Stimulated activated CD8-positive, alpha-beta memory T cell treated with anti-CD3 and anti-CD28 coated beads, Interleukin-15, amount 100 ng/mL, for 4 hours (primary cell): ENCODE measurements at regions not wholly inside any gene's neighbourhood (a gene's known extent, or its start where the extent isn't known, plus 50 kb on each side); places are given as distances from the start of the nearest gene placed in this dataset.
"Not testable (repeated sequence)": the region's sequence is repeated elsewhere in the genome, so short reads cannot be mapped to it uniquely, and the experiment has no call there.

ENCODE experiments used
- DNase-seq, 2 donors: peaks; one replicate each; pipeline ENCODE4 v3.0.0-alpha.2; 2020; ENCODE audit warnings: low read depth in 2 of 2

DNA sequence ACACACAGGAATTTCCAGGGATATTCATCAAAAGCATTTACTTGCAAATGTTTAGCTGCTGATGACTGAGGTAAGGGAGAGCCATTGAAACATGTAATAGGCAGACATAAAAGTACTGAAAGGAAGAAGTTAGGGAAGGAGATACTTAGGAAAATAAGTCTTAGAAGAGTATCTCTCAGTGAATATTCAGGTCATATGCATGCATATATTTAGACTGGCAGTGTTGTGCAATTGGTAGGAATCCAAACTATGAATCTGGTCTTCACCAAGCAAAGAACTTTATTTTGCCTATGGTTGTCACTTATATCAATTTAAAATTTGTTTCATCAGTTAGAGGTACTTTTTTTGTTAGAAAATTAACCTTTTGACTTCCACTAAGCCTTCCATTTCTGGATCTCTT lies 1490.7 kb downstream of the SUCLG1 start:
- DNase-seq: no peak

DNA sequence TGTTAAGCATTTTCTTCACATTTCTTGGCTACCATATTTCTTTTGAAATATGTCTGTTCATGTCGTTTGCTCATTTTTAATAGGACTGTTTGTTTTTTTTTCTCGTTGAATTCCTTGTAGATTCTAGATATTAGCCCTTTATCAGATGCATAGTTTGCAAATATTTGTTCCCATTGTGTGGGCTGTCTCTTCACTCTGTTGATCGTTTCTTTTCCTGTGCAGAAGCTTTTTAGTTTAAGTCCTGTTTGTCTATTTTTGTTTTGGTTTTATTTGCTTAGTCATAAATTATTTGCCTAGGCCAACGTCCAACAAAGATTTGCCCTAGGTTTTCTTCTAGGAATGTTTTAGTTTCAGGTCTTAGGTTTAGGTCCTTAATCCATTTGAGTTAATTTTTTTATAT lies 1494.7 kb downstream of the SUCLG1 start:
- no peak for DNase-seq

DNA sequence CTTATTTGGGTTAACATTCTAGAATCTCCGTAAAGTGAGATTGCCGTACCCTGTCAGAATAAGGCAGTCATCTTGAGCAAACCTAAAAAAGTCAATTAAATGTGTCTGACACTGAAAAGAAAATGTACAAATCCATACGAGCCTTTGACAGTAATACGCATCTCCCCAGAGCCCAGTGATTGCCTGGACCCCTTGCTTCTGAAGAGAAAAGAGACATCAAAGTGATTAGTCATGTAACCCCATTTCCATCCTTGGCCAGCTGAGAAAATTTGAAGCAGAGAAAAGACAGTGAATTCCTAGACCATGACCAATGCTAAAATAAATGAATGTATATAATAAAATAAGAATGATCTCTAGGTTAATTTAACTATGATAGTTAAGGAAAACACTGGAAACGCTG lies 1499.4 kb downstream of the SUCLG1 start:
- no peak for DNase-seq

DNA sequence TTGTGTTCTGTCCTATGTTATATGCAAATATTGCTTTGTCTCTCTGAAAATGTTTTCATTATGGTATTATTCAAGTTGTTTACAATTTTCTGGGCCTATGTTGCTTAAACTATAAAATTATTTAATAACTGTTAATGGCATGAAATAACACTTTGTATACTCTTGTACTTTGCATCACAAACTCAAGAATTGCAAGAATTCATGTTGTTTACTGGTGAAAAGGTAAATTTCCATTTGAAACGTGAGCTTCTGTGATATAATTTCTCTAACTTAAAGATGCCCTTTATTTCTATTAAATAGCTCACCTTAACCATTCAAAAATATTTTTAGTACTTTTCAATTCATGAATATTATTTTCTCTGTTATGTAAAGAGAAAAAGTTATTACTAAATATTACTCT lies 1504.2 kb downstream of the SUCLG1 start:
- no peak for DNase-seq

DNA sequence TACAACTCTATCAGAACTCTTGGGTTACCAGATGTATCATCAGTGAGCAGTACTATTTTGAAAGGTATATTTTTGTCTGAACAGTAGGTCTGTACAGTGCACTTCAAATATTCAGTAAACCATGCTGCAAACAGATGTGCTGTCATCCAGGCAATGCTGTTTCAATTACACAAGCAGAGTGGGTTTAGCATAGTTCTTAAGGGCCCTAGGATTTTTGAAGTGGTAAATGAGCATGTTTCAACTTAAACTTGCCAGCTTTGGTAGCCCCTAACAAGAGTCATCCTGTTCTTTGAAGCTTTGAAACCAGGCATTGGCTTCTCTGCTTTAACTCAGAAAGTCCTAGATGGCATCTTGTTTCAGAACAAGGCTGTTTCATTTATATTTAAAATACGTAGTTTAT lies 1519.9 kb downstream of the SUCLG1 start:
- no peak for DNase-seq

DNA sequence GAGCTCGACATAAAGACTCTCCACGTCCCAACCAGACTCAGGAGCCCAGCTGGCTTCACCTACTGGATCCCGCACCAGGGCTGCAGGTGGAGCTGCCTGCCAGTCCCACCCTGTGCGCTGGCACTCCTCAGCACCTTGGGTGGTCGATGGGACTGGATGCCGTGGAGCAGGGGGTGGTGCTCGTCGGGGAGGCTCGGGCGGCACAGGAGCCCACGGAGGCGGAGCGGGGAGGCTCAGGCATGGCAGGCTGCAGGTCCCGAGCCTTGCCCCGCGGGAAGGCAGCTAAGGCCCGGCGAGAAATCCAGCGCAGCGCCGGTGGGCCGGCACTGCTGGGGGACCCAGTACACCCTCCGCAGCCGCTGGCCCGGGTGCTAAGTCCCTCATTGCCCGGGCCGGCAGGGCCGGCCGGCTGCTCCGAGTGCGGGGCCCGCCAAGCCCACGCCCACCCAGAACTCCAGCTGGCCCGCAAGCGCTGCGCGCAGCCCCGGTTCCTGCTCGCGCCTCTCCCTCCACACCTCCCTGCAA lies 1520.7 kb downstream of the SUCLG1 start:
- not testable (repeated sequence) for DNase-seq

DNA sequence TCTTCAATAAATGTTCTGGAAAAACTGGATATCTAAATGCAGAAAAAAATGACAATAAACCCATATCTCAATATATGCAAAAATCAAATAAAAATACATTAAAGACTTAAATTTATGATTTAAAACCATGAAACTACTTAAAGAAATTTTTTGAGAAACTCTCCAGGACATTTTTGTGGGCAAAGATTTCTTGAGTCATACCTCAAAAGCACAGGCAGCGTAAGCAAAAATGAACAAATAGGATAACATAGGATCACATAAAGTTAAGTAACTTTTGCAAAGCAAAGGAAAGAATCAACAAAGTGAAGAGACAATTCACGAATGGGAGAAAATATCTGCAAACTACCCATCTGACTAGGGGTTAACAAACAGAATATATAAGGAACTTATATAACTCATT lies 1545.5 kb downstream of the SUCLG1 start:
- no peak for DNase-seq

DNA sequence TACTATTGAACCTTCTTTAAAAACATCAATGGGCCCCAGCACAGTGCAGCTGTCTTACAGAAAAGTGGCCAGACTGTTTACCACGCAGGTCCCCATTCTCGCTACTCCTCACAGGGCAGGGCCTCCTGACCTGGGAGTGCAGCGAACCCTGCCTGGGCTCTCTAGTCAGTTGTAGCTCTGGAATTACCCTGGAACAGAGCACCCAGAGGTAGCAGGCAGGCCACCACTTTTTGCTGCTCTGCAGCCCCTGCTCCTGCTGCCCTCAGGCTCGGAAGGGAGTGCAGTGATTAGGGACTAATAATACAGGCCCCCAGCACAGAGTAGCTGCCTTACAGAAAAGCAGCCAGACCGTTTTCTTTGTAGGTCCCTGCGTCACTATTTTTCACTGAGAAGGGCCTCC lies 1563.0 kb downstream of the SUCLG1 start:
- no peak for DNase-seq

DNA sequence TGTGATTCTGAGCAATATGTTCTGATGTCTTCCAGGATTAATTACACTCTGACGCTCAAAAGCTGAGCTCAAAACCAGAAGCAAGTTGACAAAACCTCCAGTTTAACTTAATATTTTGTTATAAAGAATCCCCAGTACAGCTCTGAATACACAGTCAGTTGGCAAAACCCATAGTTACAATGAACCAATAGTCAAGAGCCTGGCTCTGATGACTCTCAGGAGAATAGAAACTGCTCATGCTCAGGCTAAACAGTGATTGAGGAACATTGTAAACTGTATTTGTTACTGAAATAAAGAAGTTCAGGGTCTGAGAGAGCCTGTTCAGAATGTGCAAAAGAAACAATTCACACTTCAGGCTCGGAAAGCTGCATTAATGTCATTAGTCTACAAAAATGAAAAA lies 1565.9 kb downstream of the SUCLG1 start:
- no peak for DNase-seq

DNA sequence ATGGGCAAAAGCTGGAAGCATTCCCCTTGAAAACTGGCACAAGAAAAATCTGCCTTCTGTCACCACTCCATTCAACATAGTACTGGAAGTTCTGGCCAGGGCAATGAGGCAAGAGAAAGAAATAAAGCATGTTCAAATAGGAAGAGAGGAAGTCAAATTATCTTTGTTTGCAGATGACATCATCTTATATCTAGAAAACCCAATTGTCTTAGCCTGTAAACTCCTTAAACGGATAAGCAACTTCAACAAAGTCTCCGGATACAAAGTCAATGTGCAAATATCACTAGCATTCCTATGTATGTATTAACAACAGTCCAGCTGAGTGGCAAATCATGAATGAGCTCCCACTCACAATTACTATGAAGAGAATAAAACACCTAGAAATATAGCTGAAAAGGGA lies 1579.3 kb downstream of the SUCLG1 start:
- no peak for DNase-seq

DNA sequence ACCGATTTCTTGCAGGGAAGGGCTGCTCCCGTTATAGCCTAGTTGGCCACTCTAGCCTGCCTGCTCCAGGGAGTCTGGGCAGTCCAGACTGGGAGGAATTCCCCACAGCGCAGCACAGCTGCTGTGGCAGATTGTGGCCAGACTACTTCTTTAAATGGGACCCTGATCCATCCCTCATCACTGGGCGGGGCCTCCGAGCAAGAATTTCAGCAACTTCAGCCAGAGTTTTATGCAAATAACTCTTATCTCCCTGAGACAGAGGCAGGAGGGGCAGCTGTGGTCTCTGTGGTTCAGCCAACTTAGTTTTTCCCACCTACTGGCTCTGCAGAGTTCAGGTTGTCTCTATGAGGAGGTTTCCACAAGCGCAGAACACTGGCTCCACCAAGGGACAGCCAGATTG lies 1583.2 kb downstream of the SUCLG1 start:
- DNase-seq: no peak

DNA sequence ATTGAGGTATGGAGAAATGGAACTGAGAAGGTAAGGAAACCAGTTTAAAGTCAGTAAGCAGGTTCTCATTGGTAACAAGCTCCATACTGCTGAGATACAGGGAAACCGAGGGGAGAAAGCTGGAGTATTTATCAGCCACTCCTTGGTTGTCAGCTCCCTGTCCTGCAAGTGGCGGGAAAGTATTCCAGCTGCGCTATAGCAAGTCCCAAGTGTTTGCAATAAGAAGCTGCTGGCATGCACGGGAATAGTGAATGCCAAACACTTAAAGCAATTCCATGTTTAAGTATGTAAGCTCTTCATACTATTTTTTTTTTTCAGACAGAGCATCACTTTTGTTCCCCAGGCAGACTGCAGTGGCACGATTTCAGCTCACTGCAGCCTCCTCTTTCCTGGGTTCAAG lies 1601.1 kb downstream of the SUCLG1 start:
- DNase-seq: no peak

DNA sequence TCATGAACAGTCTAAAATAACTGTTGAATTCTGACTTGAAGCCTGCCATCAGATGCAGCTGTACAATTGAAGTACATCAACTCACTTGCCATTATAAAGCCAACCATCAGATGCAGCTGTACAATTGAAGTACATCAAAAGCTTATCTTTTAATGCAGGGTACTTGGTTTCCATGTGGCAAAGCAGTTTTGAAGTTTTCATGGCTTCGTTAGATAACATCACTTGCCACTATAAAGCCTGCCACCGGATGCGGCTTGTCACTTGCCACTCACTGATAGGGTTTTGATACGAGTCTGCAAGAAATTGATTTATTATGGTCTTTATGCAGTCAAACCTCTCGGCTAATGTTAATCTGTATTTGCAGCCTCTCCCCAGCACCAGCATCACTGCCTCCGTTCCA lies 1605.8 kb downstream of the SUCLG1 start:
- DNase-seq: no peak

DNA sequence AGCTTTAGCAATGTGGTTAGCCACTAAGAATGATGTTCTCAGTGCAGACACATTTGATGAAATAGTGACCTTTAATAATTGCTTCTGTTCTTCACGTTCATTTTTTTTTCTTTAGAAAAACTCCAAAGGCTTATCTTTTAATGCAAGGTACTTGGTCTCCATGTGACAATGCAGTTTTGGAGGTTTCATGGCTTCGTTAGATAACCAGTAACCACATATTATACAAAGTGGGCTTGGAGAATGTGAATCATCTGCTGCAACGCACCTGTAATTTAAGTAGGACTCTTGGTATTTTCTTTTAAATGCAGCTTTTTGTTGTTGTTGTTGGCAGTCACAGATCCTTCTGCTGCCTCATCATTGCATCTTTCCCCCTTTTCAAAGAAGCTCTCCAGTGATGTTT lies 1606.3 kb downstream of the SUCLG1 start:
- no peak for DNase-seq

DNA sequence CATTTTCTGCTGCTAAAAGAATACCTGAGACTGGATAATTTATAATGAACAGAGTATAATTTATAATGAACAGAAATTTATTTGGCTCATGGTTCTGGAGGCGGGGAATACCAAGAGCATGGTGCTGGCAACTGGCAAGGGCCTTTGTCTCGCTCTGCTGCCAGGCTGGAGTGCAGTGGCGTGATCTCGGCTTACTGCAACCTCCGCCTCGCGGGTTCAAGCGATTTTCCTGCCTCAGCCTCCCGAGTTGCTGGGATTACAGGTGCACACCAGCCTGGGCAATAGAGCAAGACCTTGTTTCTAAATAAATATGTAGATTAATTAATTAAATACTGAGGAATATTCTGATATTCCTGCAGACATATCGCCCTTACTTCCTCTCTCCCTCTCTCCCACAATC lies 1610.8 kb downstream of the SUCLG1 start:
- no peak for DNase-seq

DNA sequence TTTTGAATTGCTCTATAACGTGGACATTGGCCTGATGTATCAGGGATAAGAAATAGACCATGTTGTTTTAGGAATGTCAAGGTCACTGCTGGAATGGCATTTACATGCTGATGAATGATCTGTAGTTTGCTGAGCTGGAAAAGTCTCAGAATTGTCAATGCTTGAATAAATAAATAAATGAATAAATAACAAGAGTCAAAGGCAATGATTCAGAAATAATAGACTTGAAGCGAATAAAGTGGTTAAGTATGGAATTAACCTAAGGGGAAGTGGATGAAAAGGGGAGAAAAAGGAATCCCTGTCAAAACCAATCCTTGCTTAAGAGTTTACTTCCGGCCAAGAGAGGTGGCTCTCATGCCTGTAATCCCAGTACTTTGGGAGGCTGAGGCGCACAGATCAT lies 1620.0 kb downstream of the SUCLG1 start:
- DNase-seq: no peak

DNA sequence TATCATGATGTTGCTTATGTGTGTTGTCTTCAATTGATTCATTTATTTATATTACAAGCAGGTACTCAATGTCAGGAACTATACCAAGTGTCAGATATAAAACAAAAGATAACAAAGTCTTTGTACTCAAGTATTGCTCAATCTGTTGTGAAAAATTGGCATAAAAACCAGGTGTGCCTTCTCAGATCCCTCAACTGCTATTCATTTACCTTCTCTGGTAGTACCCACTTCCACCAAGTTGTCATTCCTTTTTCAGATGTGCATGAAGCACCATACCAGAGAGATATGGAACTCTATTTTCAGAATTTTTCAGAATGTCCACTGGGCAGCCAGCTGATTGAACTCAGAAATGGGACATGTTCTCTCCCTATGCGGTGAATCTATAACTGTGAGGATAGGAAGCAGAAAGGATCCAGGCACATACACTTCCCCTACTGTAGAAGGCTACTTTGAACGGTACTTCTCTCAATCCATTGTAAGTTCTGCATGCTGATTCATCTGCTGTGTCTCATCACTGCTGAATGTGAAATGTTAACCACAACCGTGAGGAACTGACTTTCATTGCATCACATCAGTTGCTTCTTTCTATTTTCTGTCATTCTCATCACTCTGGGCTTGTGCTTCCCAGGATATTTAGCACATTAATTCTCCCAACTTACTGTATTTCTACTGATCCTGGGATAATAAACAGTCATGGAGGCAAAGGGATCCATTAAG lies 1621.3 kb downstream of the SUCLG1 start:
- DNase-seq: no peak

DNA sequence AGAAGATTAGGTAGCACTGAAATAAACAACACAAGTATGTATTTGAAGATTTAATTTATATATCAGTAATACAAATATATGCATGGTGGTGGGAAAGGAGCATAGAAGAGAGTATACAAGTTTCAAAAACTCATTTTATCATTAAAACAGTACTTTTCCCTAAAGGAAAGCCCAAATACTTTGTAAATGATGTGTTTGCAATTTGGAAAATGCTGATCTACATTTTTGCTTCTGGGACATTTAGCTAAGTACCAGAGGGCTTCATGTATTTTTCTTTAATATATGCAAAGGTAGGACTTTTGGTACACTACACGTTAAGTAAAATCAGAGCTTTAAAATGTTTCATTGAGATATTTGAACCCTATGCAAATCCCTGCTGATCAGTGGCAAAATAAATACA lies 1624.2 kb downstream of the SUCLG1 start:
- no peak for DNase-seq

DNA sequence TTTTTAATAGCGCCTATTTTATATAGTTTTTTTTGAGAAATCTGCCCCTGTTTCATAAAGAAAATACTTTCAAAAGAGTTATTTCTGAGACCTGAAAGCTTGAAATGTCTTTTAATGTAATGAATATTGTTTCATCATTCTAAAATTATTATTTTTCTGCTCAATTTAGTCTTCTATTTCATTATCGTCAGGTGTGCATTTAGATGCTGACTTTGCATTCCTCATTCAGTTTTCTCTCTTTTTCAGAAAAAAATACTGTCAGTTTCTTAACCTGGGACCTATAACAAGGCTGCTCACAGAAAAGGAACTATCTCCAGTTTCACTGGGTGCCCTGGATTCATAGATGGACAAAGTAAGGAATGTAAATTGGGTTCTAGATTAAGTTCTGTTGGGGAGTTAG lies 1631.7 kb downstream of the SUCLG1 start:
- no peak for DNase-seq

DNA sequence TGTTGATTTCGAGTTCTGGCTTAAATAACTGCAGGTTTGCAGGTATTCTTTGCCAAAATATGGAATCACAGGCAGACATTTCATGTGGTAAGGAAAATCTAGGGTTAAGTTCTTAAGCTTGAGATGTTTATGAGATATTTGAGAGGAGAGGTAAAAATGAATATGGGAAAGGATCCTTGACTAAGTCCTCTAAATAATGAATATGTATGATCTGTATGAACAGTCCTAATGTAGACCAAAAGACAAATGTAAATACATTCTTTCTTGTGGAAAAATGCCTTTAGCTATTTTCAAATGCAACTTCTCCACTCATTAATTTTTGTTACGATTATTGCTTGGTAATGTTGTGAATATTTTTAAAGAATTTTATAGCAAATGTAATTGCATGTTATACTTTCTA lies 1632.6 kb downstream of the SUCLG1 start:
- no peak for DNase-seq

DNA sequence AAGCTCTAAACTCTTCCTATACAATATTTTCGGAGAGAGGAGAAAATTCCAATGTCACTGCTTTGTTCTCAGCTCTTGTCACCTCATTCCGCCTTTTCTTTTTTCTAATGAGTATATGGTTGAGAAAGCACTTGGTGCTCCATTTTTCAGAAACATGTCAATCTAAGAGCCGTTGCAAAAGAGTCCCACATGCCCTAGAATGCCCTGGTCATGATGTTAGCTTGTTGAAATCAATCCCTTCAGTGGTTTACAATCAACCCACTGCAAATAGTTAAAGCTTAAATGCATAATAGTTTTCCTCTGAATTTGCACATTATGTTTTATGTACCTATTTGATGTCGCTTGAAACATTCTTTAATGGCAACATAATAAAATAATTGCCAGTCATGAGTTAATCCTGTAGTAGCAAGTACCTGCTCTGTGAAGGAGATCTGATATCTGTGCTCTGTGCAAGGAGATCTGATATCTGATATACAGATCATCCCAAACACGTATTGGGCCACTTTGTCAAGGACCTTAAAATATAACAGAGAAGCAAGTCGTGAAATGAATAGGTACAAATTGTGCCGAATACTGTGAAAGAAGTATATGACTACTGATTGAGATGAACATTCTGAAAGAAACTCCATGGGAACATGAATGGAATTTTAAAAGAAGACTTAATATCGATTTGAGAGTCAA lies 1633.5 kb downstream of the SUCLG1 start:
- no peak for DNase-seq

DNA sequence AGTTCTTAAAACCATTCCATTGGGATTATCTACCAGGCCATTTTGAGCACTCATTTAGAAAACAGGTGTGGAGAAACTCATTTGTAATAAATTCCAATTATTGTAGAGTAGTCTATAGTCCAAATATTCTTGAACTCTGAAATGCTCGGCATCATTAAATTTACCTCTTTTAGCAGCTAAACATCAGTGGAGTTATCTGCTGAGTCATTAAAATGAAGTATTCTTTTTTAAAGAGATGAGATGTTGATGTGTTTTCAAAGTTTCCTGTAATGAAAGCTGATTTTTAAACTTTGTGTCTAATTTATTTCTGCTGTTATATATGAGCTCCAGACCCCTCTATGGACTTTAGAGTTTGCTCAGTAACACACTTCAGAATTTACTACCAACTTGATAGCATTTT lies 1635.2 kb downstream of the SUCLG1 start:
- no peak for DNase-seq

DNA sequence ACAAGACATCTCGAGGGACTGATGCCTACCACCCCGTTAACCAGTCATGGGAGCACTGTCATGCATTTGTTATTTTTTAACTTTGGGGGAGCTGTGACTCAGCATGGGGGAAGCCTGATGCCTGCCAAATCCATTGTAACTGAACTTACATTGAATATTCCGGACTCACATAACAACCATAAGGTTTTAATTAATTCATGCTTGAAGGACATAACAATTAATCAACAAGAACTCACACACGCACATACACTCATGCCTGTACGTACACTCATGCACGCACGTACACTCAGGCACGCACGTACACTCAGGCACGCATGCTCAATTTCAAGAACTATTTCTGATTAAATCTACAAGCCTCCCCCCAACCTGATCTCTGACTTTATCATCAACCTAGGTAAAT lies 1639.1 kb downstream of the SUCLG1 start:
- no peak for DNase-seq

DNA sequence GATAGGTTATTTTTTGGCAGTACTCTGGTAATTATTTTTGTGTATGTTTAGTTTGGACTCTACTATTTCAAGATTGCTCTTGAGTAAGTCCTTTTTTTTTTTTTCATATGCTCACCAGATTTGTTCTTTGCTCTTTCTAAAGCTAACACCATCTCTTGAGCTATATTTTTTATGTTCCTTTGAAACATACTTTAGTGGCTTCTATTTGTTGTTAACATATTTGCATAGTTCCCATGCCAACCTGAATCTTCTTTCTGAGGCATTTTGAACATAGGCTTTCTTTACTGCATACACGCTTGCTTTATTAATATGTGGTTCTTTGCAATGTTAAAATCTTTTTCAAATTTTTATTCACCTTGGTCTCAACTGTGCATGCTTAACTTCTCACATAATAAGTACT lies 1644.9 kb downstream of the SUCLG1 start:
- no peak for DNase-seq
